Large intestine (tissue), 3 donors: ENCODE measurements at regions not wholly inside any gene's neighbourhood (a gene's known extent, or its start where the extent isn't known, plus 50 kb on each side); places are given as distances from the start of the nearest gene placed in this dataset.
A peak's percentile ranks its signal among the peaks of the same experiment; 100 is the strongest.
"Not testable (repeated sequence)": the region's sequence is repeated elsewhere in the genome, so short reads cannot be mapped to it uniquely, and the experiment has no call there.

Experiments used
- DNase-seq, 2 donors: peaks; one replicate each; pipeline versions ENCODE4 v3.0.0 to v3.0.0-alpha.2; 2013
- H3K27ac ChIP-seq: one replicate; pipeline ENCODE4 v1.5.1; 2013; ENCODE audit warnings: low read length
- H3K27me3 ChIP-seq: 2 replicates; pipeline ENCODE4 v1.6.1; 2013; ENCODE audit warnings: low read length; ENCODE audit not compliant: control insufficient read depth, insufficient read depth
- H3K36me3 ChIP-seq: 2 replicates; pipeline ENCODE4 v1.6.1; 2013; ENCODE audit warnings: low read length; ENCODE audit not compliant: control insufficient read depth, insufficient read depth
- H3K4me1 ChIP-seq: one replicate; pipeline ENCODE4 v1.6.1; 2013; ENCODE audit warnings: low read length; ENCODE audit not compliant: control insufficient read depth, insufficient read depth
- H3K4me3 ChIP-seq: one replicate; pipeline ENCODE4 v1.5.1; 2013; ENCODE audit warnings: low read length
- H3K9me3 ChIP-seq: one replicate; pipeline ENCODE4 v1.6.1; 2013; ENCODE audit warnings: mild to moderate bottlenecking, low read depth, low read length, moderate library complexity; ENCODE audit not compliant: control insufficient read depth
- WGBS: methylation state at CpG from one replicate; pipeline ENCODE4 v1.1.5; 2013; ENCODE audit warnings: low lambda C conversion rate; ENCODE audit not compliant: insufficient coverage; 5-methylcytosine and 5-hydroxymethylcytosine counted together

DNA sequence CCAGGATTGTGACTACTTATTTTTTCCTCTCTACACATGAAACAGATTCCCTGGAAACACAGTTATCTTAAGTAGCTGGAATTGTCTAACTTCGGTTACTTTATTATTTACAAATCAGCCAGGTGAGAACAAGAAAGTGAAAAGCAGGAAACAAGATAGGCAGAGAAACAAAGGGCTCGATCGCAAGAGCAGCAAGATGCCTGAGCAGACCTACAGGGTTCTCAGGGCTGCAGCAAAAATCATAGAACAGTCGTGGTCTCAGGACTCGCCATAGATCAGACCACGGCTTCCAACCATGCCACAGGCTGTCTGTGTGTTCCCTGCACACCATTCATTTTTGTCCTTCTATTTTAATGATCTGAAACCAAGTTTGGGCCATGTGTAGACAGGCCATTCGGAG lies 186.2 kb upstream of the NOTCH2NLA start:
- H3K9me3 ChIP-seq, H3K4me3 ChIP-seq, H3K36me3 ChIP-seq, DNase-seq, H3K27ac ChIP-seq, H3K27me3 ChIP-seq, H3K4me1 ChIP-seq: not testable (repeated sequence)
- no CpG with 5 or more reads among the region's 7 CpGs for WGBS

DNA sequence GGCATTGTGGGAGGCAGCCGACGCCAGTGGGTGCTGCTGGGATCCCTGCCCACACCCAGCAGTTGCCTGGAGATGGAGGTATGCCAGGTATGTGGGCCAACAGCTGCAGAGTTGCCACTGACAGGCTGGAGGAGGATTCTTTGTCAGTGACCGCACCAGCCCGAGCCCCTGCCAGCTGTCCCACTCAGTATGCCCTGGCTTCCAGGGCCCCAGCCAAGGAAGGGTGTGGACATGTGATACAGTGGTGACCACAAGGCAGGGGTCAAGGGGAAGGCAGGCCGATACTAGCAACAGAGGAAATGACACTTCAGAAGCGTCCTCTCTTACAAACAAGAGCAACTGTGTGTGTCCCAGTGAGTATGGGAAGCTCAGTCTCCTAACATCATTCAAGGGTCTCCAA lies 185.1 kb upstream of the NOTCH2NLA start:
- H3K9me3 ChIP-seq, H3K27me3 ChIP-seq, H3K4me1 ChIP-seq, H3K36me3 ChIP-seq, H3K4me3 ChIP-seq, H3K27ac ChIP-seq: not testable (repeated sequence)
- no CpG with 5 or more reads among the region's 6 CpGs for WGBS
- DNase-seq, result peak in 1 of 2 donors; percentile 8

DNA sequence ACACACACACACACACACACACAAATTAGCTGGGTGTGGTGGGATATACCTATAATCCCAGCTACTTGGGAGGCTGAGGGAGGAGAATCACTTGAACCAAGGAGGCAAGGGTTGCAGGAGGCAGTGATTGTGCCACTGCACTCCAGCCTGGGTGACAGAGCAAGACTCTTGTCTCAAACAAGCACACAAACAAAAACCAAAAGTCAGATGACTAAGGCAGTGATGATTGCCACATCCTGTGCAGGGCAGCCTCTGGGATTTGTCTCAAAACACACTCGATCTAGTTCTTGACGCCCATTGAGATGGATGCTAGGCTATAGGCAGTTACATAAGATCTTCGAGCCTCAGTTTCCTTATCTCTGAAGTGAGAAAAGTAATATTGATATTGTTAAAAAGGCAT lies 183.1 kb upstream of the NOTCH2NLA start:
- not testable (repeated sequence) for DNase-seq, H3K4me1 ChIP-seq, H3K36me3 ChIP-seq, H3K4me3 ChIP-seq, H3K27me3 ChIP-seq, H3K27ac ChIP-seq, H3K9me3 ChIP-seq
- WGBS, result no CpG with 5 or more reads among the region's 3 CpGs

DNA sequence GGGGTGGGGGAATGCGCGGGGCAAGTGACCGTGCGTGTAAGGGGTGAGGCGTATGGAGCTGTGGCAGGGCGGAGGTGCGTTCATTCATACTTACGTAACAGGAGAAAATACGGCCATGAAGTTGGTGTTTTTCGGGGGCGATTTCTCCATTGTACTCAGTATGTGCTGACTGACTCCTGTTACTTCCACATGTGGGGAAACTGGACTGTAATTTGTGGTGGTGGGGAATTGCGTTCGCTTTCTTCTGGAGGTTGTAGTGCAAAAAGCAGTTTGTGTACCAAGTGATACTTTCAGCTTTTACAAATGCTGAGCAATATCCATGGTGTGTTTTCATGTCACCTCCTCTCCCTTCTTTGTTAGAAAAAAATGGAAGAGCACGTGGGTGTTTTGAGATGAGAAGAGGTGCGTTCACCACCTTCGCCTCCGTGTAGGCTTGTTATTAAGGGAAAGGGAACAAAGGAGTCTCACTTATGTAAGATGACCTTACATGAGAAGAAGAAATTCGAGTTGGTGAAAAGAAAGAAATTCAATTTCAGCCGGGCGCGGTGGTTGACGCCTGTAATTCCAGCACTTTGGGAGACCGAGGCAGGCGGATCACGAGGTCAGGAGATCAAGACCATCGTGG lies 181.1 kb upstream of the NOTCH2NLA start:
- H3K9me3 ChIP-seq, H3K27me3 ChIP-seq, H3K36me3 ChIP-seq, H3K27ac ChIP-seq, H3K4me1 ChIP-seq: not testable (repeated sequence)
- peak overlapping the region; percentile 23 for H3K4me3 ChIP-seq
- peak; percentile 48 to 64 for DNase-seq
- WGBS, result 17% methylated on average over 2 of the region's 26 CpGs

DNA sequence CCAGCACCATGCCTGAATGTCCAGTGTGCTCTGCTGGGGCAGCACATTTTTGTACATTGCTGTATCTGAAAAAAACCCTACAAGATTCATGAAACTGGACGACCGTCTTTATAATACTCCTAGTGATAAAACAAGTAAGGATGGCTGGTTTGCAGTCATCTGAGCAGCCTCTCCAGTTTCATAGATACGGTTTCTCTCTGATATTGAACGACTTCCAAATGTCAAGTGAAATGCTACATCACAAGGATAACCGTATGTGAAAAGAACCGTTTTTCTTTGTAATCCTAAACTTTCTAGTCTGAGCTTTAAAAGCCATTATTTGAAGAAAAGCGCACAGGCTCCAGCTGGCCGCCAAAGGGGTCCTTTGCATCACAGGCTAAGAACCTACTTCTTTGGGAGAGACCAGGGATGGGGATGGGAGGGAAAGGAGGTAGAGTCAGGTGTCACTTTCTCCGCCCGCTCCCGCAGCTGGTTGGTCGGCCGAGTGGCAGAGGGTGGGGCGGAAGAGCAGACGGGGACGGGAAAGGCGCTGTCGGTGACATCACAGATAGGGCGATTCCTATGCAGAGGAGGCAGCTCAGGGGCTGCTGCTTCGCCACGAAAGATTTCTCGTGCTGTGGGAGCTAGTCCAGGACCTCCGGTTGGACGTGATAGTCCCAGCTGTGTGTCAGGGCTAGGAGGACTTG lies 180.4 kb upstream of the NOTCH2NLA start:
- not testable (repeated sequence) for H3K9me3 ChIP-seq, H3K27ac ChIP-seq, H3K4me3 ChIP-seq, H3K4me1 ChIP-seq, H3K27me3 ChIP-seq, H3K36me3 ChIP-seq
- no CpG with 5 or more reads among the region's 24 CpGs for WGBS
- DNase-seq, result peak; percentile 12 to 39

DNA sequence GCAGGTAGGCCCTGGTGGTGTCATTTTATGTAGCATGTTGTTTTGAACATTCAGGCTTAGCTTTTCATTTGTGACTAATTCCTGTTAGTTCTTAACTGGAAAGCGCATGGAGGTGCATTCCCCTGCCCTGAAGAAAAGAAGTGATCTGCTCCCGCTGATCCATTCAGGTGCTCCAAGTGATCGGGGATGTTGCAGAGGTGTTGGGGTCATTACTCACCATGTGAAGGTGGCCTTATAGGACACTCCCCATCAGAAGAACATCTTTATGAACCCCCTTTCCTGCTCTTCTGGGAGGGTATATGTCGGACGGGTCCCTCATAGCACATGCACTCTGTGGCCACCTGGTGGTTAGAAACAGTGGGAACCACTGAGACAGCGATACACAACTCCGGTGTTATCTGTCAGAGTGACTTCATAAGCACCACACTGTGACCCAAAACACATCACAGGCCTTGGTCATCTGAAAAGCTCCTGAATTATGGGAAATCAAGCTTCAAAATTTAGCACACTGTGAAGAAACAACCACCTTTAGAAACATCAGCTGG lies 172.5 kb upstream of the NOTCH2NLA start:
- H3K27me3 ChIP-seq, H3K4me1 ChIP-seq, H3K36me3 ChIP-seq, H3K4me3 ChIP-seq, H3K27ac ChIP-seq, H3K9me3 ChIP-seq: not testable (repeated sequence)
- no CpG with 5 or more reads among the region's 7 CpGs for WGBS
- peak in 1 of 2 donors; percentile 1 for DNase-seq

DNA sequence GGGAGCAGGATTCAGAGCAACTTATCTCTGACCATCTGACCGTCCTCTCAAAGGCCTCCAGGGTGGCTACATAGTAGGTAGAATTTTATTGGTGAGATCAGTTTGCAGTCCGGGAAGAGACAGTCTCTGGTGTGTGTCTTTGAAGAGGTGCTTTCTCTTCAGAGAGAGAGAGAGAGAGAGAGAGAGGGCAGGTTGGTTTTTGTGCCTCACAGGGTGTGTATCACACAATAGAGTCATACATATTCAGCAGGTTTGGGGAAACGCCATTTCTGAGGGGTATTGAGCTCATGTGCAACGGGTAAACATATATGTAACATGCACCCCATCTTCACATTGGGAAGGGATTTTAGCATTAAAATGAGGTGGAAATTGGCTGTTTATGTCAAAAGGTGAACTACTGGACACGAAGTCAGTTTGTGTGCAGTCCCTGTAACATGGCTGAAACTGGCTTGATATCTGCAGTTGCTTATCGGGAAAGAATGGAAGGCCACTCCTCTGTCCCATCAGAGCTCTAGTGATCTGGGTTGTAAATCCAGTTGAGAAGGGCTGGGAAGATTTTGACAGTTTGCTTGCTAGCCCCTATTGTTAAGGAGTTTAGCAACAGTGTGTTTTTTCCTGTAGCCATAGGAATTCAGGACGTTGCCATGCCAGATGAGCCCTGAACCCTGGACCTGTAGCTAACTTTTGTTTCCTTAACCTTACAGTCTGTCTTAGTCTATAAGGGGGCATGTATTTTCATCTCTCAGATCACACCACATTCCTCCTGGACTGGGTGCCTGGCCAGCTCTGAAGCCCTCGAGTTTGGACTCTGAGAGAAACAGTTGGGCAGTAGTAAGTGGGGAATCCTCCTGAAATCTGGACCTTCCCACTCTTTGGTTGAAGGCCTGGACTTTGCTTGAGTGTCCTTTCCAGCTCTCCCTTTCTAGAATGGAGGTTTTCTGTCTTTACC lies 171.6 kb upstream of the NOTCH2NLA start:
- H3K4me3 ChIP-seq, H3K27ac ChIP-seq, H3K4me1 ChIP-seq, H3K27me3 ChIP-seq, H3K9me3 ChIP-seq, H3K36me3 ChIP-seq: not testable (repeated sequence)
- no CpG with 5 or more reads among the region's 8 CpGs for WGBS
- peak in 1 of 2 donors; percentile 2 for DNase-seq

DNA sequence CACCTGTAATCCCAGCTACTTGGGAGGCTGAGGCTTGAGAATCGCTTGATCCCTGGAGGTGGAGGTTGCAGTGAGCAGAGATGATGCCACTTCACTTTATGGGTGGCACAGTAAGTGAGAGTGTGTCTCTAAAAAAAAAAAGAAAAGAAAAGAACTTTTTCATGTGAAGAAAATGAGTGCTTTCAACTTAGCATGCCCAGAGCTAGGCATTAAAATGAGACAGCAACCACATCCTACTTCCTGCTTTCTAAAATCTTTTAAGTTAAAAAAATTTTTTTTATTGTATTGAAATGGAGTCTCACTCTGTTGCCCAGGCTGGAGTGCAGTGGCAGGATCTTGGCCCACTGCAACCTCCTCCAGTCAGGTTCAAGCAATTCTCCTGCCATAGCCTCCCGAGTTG lies 170.4 kb upstream of the NOTCH2NLA start:
- H3K36me3 ChIP-seq, H3K4me3 ChIP-seq, H3K27me3 ChIP-seq, H3K4me1 ChIP-seq, DNase-seq, H3K27ac ChIP-seq, H3K9me3 ChIP-seq: not testable (repeated sequence)
- no CpG with 5 or more reads among the region's 2 CpGs for WGBS

DNA sequence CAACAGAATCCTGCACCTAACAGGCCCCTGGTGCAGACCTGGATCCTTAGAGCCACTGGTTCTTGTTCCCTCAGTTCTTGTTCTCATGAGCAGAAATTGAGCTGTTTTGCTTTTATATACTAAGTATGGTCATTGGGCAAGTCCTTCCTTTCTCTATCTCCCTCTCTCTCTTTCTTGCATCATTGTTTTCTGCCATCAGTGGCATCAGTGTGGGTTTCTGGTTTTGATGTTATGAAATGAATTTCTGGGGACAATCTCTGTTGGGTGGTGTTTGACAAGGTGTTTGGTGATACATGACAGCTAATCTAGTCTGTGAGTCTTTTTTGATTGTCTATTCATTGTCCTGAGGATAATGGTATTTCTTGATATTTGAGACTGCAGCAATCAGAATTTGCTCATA lies 168.0 kb upstream of the NOTCH2NLA start:
- H3K4me1 ChIP-seq, H3K9me3 ChIP-seq, DNase-seq, H3K27ac ChIP-seq, H3K36me3 ChIP-seq, H3K4me3 ChIP-seq, H3K27me3 ChIP-seq: not testable (repeated sequence)

DNA sequence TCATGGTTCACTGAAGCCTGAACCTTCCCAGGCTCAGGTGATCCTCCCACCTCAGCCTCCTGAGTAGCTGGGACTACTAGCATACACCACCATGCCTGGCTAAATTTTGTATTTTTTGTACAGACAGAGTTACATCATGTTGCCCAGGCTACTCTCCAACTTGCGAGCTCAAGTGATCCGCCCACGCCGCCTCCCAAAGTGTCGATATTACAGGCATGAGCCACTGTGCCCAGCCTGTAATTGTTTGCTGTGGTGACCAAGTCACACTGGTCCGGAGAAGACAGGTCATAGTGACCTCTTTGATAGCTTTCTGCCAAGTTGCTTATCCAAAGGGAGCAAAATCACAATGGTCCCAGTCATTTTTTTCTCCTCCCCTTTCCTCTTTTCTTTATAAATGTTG lies 167.4 kb upstream of the NOTCH2NLA start:
- no CpG with 5 or more reads among the region's 6 CpGs for WGBS
- H3K27ac ChIP-seq, H3K4me1 ChIP-seq, DNase-seq, H3K27me3 ChIP-seq, H3K4me3 ChIP-seq, H3K9me3 ChIP-seq, H3K36me3 ChIP-seq: not testable (repeated sequence)
